Right kidney (tissue), 1 donor: ENCODE measurements at regions not wholly inside any gene's neighbourhood (a gene's known extent, or its start where the extent isn't known, plus 50 kb on each side); places are given as distances from the start of the nearest gene placed in this dataset.
"Not testable (repeated sequence)": the region's sequence is repeated elsewhere in the genome, so short reads cannot be mapped to it uniquely, and the experiment has no call there.

Experiments used
- DNase-seq: peaks from one replicate; pipeline ENCODE4 v3.0.0-alpha.2; 2016

DNA sequence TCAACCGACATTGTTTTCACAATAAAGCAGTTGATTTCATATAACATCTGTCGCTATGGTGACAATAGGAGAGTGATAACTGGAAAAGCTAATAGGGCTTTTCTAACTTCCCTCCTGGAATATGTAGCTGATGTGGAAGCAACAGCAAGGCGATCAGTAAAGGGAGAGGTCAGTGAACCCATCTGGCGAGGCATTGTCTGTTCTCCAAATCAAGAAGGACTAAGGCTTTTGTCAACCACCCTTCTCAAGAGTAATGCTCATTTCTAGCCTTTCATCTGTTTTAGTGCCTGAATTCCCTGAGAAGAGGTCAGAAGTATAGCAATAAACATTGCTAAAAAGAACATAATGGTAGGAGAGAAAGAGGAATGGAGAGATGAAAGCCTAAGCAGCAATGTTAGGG is 201.3 kb downstream of the AKAP7 start:
- no peak for DNase-seq

DNA sequence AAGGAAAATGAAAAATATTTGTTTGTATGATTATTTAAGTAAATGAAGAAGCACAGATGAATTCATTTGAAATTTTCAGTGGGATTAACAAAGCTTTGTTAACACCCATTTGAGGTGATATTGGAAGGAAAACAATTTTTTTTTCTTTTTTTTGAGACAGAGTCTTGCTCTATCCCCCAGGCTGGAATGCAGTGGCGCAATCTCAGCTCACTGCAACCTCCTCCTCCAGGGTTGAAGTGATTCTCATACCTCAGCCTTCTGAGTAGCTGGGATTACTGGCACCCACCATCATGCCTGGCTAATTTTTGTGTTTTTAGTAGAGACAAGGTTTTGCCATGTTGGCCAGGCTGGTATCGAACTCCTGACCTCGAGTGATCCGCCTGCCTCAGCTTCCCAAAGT is 211.6 kb downstream of the AKAP7 start:
- not testable (repeated sequence) for DNase-seq

DNA sequence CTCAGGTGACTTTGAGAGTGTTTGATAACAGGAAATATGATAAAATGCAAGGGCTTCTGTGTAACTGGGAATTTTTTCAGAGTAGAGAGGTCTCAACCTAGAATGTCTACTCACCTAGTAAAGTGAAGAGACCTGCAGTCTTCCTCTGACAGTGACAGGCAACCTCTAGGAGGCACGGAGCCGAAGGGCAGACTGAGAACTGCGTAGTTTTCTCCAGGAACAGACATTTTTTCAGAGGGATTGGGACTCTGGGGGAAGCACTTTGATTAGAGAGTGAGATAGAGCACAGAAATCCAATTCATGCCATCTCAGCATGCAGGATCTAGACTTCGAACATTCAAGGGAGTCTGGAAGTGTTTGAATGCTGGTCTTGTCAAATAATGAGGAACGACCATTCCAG is 213.3 kb downstream of the AKAP7 start:
- DNase-seq, result no peak

DNA sequence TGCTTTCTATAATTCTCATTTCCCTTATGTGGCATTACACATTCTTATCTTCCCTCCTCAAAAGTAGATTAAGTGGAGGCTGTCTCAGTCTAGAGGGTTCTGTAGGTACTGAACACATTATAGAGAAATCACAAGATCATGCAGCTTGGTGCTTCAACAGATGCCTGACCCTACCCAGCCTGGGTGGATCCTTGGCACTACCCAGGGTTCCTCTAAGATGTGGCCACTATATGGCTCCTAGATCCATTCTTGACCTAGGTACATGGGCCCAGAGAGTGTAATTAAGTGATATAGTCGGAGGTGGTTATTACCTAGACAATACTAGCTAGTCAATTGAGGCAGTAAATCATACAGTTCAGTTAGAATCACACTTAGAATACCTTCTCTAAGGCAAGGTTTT is 213.9 kb downstream of the AKAP7 start:
- no peak for DNase-seq

DNA sequence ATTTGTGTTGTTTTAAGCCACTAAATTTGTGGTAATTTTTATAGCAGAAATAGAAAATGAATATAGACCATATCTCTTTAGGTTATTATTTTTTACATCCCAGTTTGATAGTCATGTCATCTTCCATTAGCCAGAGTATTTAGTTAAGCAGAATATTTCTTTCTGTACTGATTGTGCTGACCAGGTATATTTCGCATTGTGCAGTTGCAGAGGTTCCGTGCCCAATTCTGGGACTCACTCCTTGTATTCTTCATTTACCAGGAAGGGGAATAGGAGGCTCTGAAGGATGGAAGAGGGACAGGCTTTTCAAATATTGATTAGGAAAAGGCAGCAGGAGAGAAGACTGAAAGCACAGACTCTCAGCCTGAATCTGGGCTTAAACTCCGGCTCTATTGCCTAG is 217.8 kb downstream of the AKAP7 start:
- no peak for DNase-seq

DNA sequence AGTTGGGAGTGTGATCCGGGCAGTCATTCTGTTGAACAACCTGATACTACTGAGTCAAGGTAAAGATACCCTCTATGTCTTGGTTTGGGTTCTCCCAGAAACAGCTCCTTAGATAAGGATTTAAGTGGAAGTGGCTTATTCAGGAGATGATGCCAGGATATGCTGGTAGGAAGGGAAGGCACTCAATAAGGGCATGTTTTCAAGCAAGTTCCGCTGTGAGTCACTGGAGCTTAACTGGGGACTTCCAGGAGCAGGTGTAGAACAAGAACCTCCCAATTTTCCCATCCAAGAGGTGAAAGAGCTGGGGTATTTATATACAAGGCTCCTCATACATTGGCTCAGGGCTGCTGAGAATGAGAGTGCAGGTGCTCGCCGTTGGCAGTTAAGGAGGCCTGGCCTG is 218.6 kb downstream of the AKAP7 start:
- no peak for DNase-seq

DNA sequence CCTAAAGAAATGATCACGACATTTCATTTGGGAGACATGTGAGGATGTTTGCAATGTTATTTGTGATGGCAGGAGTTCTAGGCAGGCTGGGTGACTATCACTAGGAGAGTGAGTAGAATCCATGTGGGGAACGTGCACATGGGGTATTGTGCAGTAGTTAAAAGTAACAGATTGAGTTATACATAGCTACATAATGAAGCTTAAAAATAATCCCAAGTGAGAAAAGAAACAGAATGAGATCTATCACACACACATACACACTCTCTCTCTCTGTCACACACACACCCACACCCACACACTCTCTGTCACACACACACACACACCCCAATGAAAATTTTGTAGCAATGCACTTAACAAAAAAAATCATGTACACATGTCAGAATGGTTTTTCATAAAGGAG is 218.7 kb upstream of the ARG1 start:
- no peak for DNase-seq

DNA sequence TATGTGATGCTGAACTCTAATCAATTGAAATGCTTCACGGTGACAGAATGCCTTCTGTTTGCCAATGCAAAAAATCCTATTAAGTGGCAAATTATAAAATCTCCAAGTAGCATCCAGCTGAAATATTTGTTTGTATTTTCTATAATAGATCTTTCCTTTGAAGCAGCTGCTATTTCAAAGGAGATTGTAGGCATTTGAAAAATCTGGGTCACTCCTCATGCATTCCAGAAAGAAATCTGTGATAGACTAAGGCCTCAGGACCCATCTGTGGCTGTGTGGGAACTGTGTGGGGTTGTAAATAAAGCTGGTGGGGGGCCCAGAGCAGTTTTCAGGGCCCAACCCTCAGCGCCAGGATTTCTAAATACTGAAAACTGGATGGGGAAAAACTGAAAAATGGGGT is 216.9 kb upstream of the ARG1 start:
- DNase-seq, result no peak

DNA sequence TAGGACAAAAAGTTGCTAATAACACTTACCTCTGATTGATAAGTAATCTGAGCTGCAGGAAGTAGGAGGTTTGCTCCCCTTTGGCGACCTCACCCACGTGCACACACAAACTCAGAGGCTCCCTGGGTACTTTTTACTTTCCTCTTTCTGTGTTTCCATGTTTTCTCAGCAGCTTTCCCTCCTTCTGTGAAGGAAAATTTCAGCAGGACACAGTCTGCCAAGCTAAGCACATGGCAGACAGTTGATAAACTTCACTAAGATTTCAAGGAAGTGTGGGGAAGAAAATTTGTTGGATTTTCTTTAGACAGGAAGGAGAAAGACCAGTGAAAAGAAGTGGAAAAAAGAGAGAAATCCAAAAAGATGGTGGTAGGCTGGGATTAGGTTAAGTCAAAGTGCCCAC is 215.5 kb upstream of the ARG1 start:
- no peak for DNase-seq

DNA sequence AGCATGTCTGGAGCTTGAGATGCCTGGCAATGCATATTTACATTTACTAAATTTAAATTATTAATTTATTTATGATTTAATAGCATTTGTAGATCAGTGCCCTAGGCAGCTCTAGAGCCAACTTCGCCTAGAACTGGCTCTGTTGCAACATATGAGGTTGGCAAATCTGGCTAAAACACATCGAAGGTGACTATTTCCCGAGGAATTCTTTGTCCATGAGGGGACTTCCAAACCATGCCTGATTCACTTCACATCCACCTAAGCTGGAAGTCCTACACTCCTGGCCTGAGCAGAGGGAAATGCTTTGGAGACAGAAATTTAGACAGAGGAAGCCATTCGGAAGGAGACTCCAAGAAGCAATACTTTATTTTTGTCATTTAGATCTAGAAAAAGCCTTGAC is 211.0 kb upstream of the ARG1 start:
- DNase-seq, result no peak

DNA sequence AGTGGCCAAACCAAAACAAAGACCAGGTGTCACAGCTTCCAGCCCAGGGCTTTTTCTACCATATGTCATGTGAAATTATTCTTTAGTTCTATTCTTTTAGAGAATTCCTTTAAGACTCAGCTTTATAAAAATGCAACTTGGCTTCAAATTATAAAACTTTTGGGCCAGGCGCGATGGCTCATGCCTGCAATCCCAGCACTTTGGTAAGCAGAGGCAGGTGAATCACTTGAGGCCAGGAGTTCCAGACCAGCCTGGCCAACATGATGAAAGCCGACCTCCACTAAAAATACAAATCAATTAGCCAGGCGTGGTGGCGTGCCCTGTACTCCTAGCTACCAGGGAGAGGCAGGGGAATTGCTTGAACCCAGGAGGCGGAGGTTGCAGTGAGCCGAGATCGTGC is 210.3 kb upstream of the ARG1 start:
- DNase-seq, result no peak

DNA sequence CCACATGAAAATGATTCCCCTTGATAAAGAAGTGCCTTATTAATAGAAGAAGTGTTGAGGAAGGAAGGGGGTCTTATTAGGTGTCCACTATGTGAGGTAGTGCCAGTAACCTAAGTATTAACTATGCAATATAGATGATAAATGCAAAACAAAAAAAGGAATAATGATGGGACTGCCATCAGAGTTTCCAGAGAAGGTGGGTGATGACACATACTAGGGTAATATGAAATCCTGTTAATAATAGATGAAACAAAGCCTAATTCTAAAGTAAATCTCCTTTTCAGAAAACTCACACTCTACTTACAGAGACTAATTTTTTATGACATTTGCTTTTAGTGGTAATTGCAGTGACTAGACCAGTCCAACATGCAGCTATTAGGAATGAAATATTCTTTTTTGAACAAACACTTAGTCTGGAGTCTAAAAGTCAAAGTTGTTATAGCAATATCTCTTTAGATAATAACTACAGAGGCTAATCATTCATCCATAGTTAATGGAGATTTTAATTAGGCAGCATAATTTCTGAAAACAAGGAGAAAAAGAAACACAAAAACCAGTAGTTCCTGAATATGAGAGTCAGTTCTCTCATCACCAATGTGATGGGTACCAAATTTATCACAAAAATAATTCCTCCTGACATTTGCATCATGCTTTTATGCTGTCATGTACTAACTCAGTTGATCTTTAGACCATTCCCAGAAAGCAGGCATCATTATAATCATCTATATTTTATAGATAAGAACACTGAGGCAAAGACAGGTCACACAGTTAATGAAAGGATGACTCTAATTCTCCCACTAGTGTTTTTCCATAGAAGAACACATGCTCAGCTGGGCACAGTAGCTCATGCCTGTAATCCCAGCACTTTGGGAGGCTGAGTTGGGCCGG is 208.8 kb upstream of the ARG1 start:
- no peak for DNase-seq

DNA sequence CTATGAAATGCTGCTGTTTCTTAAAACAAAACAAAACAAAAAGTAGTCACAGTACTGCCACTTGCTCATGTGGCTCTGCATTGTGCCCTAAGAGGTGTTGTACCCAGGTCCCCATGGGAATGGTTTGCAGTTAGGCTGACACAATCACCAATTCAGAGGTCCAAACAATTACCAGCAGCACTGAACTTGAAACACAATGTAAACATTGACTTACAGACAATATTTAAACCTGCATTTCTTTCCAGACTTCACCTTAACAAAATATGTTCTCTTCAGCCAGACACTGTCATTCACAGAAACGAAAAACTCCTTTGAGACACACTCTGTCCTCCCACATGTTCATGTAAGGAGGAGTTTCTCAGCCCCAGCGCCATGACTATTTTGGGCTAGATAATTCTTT is 206.8 kb upstream of the ARG1 start:
- DNase-seq, result no peak

DNA sequence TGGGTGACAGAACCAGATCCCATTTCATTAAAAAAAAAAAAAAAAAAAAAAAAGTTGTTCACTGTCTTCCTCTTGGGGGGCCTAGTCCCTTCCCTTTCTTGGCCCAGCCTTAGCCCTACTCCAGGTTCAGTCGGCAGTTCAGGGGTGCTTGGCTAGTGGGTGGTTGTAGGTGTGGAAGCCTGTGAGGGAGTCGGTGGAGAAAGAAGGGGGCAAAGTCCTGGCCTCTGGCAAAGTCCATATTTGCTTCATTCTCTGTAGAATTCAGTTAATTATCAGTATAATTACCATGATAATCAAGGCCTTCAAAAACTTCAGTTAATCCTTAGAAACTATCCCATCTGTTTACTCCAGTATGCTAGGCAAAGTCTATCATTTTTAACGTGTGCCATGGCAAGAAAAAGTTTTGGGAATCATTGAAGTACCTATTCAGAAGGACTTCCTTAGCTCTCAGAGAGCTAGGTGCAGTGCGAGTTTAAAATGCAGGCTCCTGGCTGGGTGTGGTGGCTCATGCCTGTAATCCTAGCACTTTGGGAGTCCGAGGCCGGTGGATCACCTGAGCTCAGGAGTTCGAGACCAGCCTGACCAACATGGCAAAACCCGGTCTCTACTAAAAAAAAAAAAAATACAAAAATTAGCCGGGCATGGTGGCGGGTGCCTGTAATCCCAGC is 205.7 kb upstream of the ARG1 start:
- DNase-seq, result no peak

DNA sequence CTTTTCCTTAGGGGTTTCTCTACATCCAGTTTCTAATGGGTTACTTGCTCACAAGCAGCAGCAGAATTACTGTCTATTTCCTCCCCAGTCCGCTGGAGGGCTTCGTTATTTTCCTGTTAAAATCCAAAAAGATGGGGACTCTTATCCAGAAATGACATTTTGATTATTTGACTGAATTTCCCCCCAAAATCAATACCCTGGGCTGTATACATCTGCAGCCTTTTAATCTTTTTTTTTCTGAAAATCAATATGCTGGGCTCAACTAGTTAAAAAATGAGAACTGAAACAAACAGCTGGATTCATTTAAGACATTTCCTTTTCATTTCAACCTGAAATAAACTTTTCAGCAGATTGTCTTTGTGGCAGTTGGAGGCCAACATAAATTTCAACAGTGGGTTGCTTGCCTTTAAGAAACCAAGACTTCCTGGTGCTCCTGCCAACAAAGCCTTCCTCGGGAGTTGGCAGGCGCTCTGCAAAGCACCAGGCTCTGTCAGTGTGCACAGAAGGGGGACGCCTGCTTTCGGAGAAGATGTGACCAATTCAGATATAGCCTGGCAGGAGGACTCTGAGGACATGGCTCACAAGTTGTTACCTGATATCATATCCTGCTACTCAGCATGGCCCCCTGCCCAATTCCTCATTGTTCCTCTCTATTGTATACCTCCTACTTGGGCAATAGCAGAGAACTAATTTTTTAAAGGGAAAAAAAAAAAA is 204.7 kb upstream of the ARG1 start:
- no peak for DNase-seq

DNA sequence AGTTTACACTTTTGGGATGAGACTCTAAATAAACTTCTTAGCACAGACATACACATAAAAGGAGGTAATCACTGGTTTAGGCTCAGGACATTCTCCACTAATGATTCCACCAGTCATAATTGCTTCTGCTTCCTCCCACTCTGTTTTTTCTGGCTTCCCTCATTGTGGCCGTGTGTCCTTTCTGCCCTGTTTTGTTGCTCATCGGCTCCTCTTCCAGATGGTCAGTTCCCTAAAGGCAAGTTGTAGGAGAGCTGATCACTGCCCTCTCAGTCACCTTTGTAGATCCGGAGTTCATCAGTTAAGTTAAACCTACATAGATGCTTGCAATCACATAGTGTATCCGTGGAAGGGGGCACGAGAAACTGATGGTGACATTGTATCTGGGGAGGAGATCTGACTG is 200.5 kb upstream of the ARG1 start:
- no peak for DNase-seq

DNA sequence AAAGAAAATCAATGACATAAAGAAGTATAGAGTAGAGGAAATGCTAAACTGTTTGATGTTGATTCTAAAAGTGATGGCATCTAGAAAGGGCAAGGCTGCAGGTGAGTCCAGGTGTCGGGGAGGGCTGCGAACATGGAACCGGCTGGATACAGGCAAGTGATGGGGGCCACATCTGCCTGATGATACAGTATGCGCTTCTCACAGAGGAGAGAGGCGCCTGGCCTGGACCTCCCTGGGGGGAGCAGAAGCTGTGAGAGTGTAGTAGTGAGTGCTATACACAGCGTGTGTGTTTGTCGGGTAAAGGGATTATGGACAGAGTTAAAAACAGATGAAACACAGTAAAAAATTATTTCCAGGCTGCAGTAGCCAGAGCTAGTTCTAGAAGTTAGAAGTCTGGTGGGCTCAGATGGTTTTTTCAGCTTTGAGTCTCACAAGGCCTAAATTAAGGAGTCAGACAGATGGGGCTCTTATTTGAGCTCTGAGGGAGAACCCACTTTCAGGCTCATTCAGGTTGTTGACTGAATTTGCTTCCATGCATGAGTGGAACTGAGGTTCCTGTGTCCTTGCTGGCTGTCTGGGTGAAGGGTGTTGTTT is 195.8 kb upstream of the ARG1 start:
- no peak for DNase-seq

DNA sequence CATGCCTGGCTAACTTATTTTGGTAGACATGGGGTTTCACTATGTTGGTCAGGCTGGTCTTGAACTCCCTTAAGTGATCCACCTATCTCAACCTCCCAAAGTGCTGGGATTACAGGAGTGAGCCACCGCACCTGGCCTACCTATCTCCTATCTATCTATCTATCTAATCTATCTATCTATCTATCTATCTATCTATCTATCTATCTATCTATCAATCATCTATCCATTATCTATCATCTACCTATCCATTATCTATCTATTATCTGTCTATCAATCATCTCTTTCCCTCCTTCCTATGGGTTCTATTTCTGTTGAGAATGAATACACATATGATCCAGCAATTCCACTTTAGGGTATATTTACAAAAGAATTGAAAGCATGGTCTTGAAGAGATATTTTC is 194.2 kb upstream of the ARG1 start:
- DNase-seq, result no peak

DNA sequence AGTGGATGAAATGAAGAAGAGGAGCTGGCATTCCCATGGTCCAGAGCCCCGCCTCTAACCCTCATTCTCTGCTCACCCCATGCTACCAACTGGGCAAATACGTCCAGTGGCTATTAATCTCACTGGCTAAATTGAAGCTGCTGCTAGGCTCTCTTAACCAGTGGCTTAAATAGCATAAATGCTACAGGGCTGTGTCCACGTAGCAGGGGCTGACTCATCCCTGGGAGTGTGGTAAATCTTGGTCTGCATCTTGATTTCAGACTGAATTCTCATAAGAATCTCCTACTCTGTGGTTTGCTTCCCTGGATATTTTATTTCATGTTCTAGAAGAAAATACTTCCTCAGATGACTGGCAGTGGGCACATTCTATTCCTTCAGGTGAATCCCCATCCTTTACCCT is 193.1 kb upstream of the ARG1 start:
- no peak for DNase-seq

DNA sequence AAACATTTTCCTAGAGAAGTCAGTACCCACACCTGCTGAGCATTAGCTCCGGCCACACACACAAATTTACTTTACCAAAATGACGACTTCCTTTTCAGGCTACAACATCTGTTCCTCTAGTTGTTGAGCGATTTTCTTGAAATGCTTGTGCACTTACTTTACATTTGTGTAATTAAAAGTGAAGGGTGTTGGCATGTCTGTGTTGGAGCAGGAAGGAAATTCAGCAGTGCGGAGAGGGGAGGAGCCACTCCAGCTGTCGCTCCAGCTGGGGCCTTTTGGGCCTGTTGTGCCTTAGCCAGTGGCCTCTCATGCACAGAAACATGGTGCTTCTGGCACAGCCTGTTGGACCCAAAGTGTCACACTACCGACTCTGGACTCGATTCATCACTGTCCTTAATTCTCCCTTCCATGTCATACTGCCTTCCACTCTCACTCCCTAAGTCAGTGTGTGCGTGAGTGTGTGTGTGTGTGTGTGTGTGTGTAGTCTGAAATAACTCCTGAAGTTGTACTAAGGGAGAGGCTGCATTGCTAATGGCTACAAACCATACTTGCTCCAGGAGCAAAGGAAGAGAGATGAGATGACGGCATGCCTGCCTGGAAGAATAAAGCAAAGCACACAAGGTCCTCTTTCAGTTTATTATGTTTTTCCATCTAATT is 191.8 kb upstream of the ARG1 start:
- DNase-seq, result no peak

DNA sequence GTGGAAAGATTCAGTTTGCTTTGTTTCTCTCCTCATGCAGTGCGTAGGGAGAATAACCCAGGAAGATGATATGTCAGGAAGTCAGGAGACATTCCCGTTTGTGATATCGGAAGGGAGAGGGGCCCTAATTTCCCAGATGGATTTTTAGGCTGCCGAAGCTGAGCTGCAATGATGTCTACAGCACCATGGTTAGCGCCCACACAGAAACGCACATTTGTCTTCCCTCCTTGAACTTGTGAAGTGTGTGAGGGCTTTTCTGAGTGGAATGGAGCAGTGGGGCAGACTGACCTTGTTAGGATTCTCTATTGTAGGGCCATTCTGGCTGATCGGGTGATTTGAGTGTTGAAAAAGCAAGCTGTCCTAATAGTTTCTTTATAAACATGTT is 191.3 kb upstream of the ARG1 start:
- no peak for DNase-seq

DNA sequence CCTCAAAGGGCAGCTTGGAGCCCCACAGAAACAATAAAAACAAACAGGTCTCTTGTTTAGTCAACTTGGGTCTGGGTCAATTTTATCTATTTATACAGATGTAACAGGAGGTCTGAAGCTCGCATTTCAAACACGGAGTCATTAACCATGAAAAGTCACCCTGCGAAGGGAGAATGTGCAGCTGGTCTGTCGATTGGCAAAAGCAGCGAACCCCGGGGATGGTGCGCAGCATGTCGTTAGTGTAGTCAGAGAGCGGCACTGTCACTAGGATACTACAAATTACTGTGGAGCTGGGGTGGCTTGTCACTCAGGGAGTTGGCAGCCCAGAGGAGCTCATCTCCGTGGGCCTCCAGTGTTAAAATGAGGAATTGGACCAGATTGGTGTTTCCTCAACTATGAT is 190.4 kb upstream of the ARG1 start:
- DNase-seq, result no peak
